ENCODE measurements at regions not wholly inside any gene's neighbourhood (a gene's known extent, or its start where the extent isn't known, plus 50 kb on each side); places are given as distances from the start of the nearest gene placed in this dataset.

DNA sequence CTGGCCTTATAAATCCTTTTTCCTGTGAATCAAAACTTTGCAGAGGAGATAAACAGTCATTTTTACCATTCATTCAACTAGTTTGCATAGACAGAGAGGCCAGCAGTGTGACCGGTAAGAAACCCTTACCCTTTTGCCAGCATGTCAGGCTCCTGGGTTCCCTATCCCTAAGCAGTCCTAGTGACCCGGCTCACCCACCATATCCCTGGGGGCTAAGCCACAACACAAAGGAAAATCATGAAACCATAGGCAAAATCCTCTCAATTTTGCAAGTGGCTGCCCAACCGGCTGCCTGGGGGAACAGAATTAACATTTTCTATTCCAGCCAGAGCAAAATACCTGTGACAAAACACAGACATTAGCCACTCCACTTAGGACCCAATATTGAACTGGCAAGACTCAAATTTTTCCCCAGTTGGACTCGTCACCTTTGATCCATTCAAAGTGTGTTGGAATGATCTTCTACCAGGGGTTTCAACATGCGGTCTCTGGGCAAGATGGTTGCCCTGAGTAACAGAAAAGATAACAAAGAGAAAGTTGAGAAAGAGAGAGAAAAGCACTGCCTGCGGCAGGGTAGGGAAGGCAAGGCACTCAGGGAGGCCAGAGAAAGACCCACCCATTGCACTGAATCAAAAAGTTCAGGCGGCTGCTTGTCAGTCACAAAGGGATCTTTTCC, 174.8 kb upstream of the NAMPT start:
- TF ChIP-seq, protein P1, sequence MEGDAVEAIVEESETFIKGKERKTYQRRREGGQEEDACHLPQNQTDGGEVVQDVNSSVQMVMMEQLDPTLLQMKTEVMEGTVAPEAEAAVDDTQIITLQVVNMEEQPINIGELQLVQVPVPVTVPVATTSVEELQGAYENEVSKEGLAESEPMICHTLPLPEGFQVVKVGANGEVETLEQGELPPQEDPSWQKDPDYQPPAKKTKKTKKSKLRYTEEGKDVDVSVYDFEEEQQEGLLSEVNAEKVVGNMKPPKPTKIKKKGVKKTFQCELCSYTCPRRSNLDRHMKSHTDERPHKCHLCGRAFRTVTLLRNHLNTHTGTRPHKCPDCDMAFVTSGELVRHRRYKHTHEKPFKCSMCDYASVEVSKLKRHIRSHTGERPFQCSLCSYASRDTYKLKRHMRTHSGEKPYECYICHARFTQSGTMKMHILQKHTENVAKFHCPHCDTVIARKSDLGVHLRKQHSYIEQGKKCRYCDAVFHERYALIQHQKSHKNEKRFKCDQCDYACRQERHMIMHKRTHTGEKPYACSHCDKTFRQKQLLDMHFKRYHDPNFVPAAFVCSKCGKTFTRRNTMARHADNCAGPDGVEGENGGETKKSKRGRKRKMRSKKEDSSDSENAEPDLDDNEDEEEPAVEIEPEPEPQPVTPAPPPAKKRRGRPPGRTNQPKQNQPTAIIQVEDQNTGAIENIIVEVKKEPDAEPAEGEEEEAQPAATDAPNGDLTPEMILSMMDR (IDR thresholded peaks at IDR 0.05), result no peak
- no peak for DNase-seq
- no peak overlapping the region for H3K27ac Mint-ChIP-seq
- no peaks in the 10 kb centered on the region for H3K9me3 Mint-ChIP-seq
- H3K36me3 Mint-ChIP-seq, result no peaks in the 10 kb centered on the region
- Histone ChIP-seq H3K4me3 (ENCODE audit: low read length) (no peak overlapping the region), H3K27ac (ENCODE audit: low read length) (no peak overlapping the region), H3K36me3 (ENCODE audit: control insufficient read depth, insufficient read depth, low read length) (no peaks in the 10 kb centered on the region), H3K27me3 (ENCODE audit: control insufficient read depth, insufficient read depth, low read length) (no peaks in the 10 kb centered on the region), H3K9me3 (ENCODE audit: control insufficient read depth, insufficient read depth, low read length) (no peaks in the 10 kb centered on the region), H3K4me1 (ENCODE audit: control insufficient read depth, insufficient read depth, low read length) (no peaks in the 10 kb centered on the region)
- intact Hi-C loops (cut with micrococcal nuclease), result no loop called here
- H3K4me3 Mint-ChIP-seq, result no peak overlapping the region
- 90% methylated on average over 7 of the region's 7 CpGs for WGBS (ENCODE audit: insufficient coverage)
- no peaks in the 10 kb centered on the region for H3K4me1 Mint-ChIP-seq
- H3K27me3 Mint-ChIP-seq (ENCODE audit: low read depth in 2 of 2), result no peaks in the 10 kb centered on the region
- no peak for ATAC-seq

GRCh38 chr7:106457678-106458077, 172.9 kb upstream of the NAMPT start:
- no peaks in the 10 kb centered on the region for H3K27me3 Mint-ChIP-seq (ENCODE audit: low read depth in 2 of 2)
- TF ChIP-seq, protein P1 (IDR thresholded peaks at IDR 0.05), result no peak
- intact Hi-C loops (cut with micrococcal nuclease), result no loop called here
- H3K4me1 Mint-ChIP-seq, result no peaks in the 10 kb centered on the region
- H3K4me3 Mint-ChIP-seq, result no peak overlapping the region
- Histone ChIP-seq H3K36me3 (ENCODE audit: control insufficient read depth, insufficient read depth, low read length) (no peaks in the 10 kb centered on the region), H3K4me3 (ENCODE audit: low read length) (no peak overlapping the region), H3K27ac (ENCODE audit: low read length) (no peak overlapping the region), H3K9me3 (ENCODE audit: control insufficient read depth, insufficient read depth, low read length) (no peaks in the 10 kb centered on the region), H3K27me3 (ENCODE audit: control insufficient read depth, insufficient read depth, low read length) (no peaks in the 10 kb centered on the region), H3K4me1 (ENCODE audit: control insufficient read depth, insufficient read depth, low read length) (no peaks in the 10 kb centered on the region)
- H3K27ac Mint-ChIP-seq, result no peak overlapping the region
- H3K36me3 Mint-ChIP-seq, result no peaks in the 10 kb centered on the region
- ATAC-seq (no peak), DNase-seq (no peak)
- 95% methylated on average over 4 of the region's 4 CpGs for WGBS (ENCODE audit: insufficient coverage)
- no peaks in the 10 kb centered on the region for H3K9me3 Mint-ChIP-seq

- H3K27me3 ChIP-seq (ENCODE audit: control insufficient read depth, insufficient read depth, low read length), result no peaks in the 10 kb centered on the region
- ATAC-seq (no peak), DNase-seq (no peak)
- TF ChIP-seq, protein P1 (IDR thresholded peaks at IDR 0.05), result no peak
- no peaks in the 10 kb centered on the region for H3K9me3 ChIP-seq (ENCODE audit: control insufficient read depth, insufficient read depth, low read length)
- no peaks in the 10 kb centered on the region for H3K36me3 ChIP-seq (ENCODE audit: control insufficient read depth, insufficient read depth, low read length)
- Mint-ChIP-seq H3K27me3 (ENCODE audit: low read depth in 2 of 2) (peaks cover 2 to 3% of the 10 kb centered on the region in 2 donors), H3K36me3 (no peaks in the 10 kb centered on the region), H3K4me1 (no peaks in the 10 kb centered on the region), H3K27ac (no peak overlapping the region), H3K9me3 (no peaks in the 10 kb centered on the region), H3K4me3 (no peak overlapping the region)
- intact Hi-C loops (cut with micrococcal nuclease), result no loop called here
- H3K27ac ChIP-seq (ENCODE audit: low read length), result no peak overlapping the region
- no peaks in the 10 kb centered on the region for H3K4me1 ChIP-seq (ENCODE audit: control insufficient read depth, insufficient read depth, low read length)
- no peak overlapping the region for H3K4me3 ChIP-seq (ENCODE audit: low read length)
Measured at GRCh38 chr7:106456329-106456728, 171.5 kb upstream of the NAMPT start.
